ENCODE measurements at regions not wholly inside any gene's neighbourhood (a gene's known extent, or its start where the extent isn't known, plus 50 kb on each side); places are given as distances from the start of the nearest gene placed in this dataset.

- Mint-ChIP-seq H3K27ac (no peak overlapping the region), H3K27me3 (no peaks in the 10 kb centered on the region), H3K4me3 (no peak overlapping the region), H3K4me1 (no peaks in the 10 kb centered on the region), H3K36me3 (no peaks in the 10 kb centered on the region), H3K9me3 (peaks cover 0 to 6% (median 1%) of the 10 kb centered on the region in 7 donors)
- no peaks in the 10 kb centered on the region for H3K36me3 ChIP-seq (ENCODE audit: control insufficient read depth, insufficient read depth, low read length)
- ATAC-seq (ENCODE audit: low read depth in 2 of 2): no peak
- no peak overlapping the region for H3K27ac ChIP-seq (ENCODE audit: insufficient read depth, low read length, poor library complexity, severe bottlenecking)
- no peaks in the 10 kb centered on the region for H3K27me3 ChIP-seq (ENCODE audit: control insufficient read depth, insufficient read depth, low read length)
- DNase-seq: no peak
- no peaks in the 10 kb centered on the region for H3K4me1 ChIP-seq (ENCODE audit: control insufficient read depth, insufficient read depth, low read length, poor library complexity, severe bottlenecking)
- no peak overlapping the region for H3K4me3 ChIP-seq (ENCODE audit: low read depth, low read length)
- H3K9me3 ChIP-seq (ENCODE audit: control insufficient read depth in 2 of 2, low read length in 2 of 2): no peaks in the 10 kb centered on the region
Observed at GRCh38 chr10:2734603-2735002, 332.7 kb upstream of the PFKP start.

GRCh38 chr10:2733278-2733963 is 333.9 kb upstream of the PFKP start:
- Mint-ChIP-seq H3K27me3 (no peaks in the 10 kb centered on the region), H3K4me1 (no peaks in the 10 kb centered on the region), H3K36me3 (no peaks in the 10 kb centered on the region), H3K9me3 (peaks cover 0 to 6% (median 1%) of the 10 kb centered on the region in 7 donors), H3K27ac (no peak overlapping the region), H3K4me3 (no peak overlapping the region)
- Histone ChIP-seq H3K27me3 (ENCODE audit: control insufficient read depth, insufficient read depth, low read length) (no peaks in the 10 kb centered on the region), H3K36me3 (ENCODE audit: control insufficient read depth, insufficient read depth, low read length) (no peaks in the 10 kb centered on the region), H3K27ac (ENCODE audit: insufficient read depth, low read length, poor library complexity, severe bottlenecking) (no peak overlapping the region), H3K4me3 (ENCODE audit: low read depth, low read length) (no peak overlapping the region), H3K4me1 (ENCODE audit: control insufficient read depth, insufficient read depth, low read length, poor library complexity, severe bottlenecking) (no peaks in the 10 kb centered on the region), H3K9me3 (ENCODE audit: control insufficient read depth in 2 of 2, low read length in 2 of 2) (no peaks in the 10 kb centered on the region)
- ATAC-seq (ENCODE audit: low read depth in 2 of 2): no peak
- no peak for DNase-seq

GRCh38 chr10:2731940-2732339 is 335.4 kb upstream of the PFKP start:
- Mint-ChIP-seq H3K4me1 (no peaks in the 10 kb centered on the region), H3K9me3 (peaks cover 0 to 6% (median 1%) of the 10 kb centered on the region in 7 donors), H3K36me3 (no peaks in the 10 kb centered on the region), H3K4me3 (no peak overlapping the region), H3K27ac (no peak overlapping the region), H3K27me3 (no peaks in the 10 kb centered on the region)
- no peak for ATAC-seq (ENCODE audit: low read depth in 2 of 2)
- H3K4me3 ChIP-seq (ENCODE audit: low read depth, low read length): no peak overlapping the region
- DNase-seq: no peak
- no peaks in the 10 kb centered on the region for H3K36me3 ChIP-seq (ENCODE audit: control insufficient read depth, insufficient read depth, low read length)
- H3K9me3 ChIP-seq (ENCODE audit: control insufficient read depth in 2 of 2, low read length in 2 of 2): no peaks in the 10 kb centered on the region
- H3K4me1 ChIP-seq (ENCODE audit: control insufficient read depth, insufficient read depth, low read length, poor library complexity, severe bottlenecking): no peaks in the 10 kb centered on the region
- H3K27me3 ChIP-seq (ENCODE audit: control insufficient read depth, insufficient read depth, low read length): no peaks in the 10 kb centered on the region
- H3K27ac ChIP-seq (ENCODE audit: insufficient read depth, low read length, poor library complexity, severe bottlenecking): no peak overlapping the region

- ATAC-seq (ENCODE audit: low read depth in 2 of 2) (no peak), DNase-seq (no peak)
- Mint-ChIP-seq H3K36me3 (no peaks in the 10 kb centered on the region), H3K27me3 (no peaks in the 10 kb centered on the region), H3K27ac (no peak overlapping the region), H3K4me3 (no peak overlapping the region), H3K4me1 (no peaks in the 10 kb centered on the region), H3K9me3 (peaks cover 0 to 5% (median 1%) of the 10 kb centered on the region in 7 donors)
- H3K4me3 ChIP-seq (ENCODE audit: low read depth, low read length): no peak overlapping the region
- no peak overlapping the region for H3K27ac ChIP-seq (ENCODE audit: insufficient read depth, low read length, poor library complexity, severe bottlenecking)
- no peaks in the 10 kb centered on the region for H3K36me3 ChIP-seq (ENCODE audit: control insufficient read depth, insufficient read depth, low read length)
- H3K4me1 ChIP-seq (ENCODE audit: control insufficient read depth, insufficient read depth, low read length, poor library complexity, severe bottlenecking): no peaks in the 10 kb centered on the region
- no peaks in the 10 kb centered on the region for H3K27me3 ChIP-seq (ENCODE audit: control insufficient read depth, insufficient read depth, low read length)
- H3K9me3 ChIP-seq (ENCODE audit: control insufficient read depth in 2 of 2, low read length in 2 of 2): no peaks in the 10 kb centered on the region
Observed at GRCh38 chr10:2729197-2729596, 338.2 kb upstream of the PFKP start.

GRCh38 chr10:2728087-2728486 is 339.3 kb upstream of the PFKP start:
- H3K9me3 Mint-ChIP-seq: peaks cover 0 to 4% (median 1%) of the 10 kb centered on the region in 7 donors
- H3K36me3 Mint-ChIP-seq: no peaks in the 10 kb centered on the region
- H3K27ac ChIP-seq (ENCODE audit: insufficient read depth, low read length, poor library complexity, severe bottlenecking): no peak overlapping the region
- H3K4me1 ChIP-seq (ENCODE audit: control insufficient read depth, insufficient read depth, low read length, poor library complexity, severe bottlenecking): no peaks in the 10 kb centered on the region
- H3K9me3 ChIP-seq (ENCODE audit: control insufficient read depth in 2 of 2, low read length in 2 of 2): no peaks in the 10 kb centered on the region
- no peak overlapping the region for H3K4me3 ChIP-seq (ENCODE audit: low read depth, low read length)
- no peaks in the 10 kb centered on the region for H3K27me3 Mint-ChIP-seq
- no peaks in the 10 kb centered on the region for H3K36me3 ChIP-seq (ENCODE audit: control insufficient read depth, insufficient read depth, low read length)
- no peak overlapping the region for H3K27ac Mint-ChIP-seq
- DNase-seq: no peak
- no peak overlapping the region for H3K4me3 Mint-ChIP-seq
- no peaks in the 10 kb centered on the region for H3K4me1 Mint-ChIP-seq
- H3K27me3 ChIP-seq (ENCODE audit: control insufficient read depth, insufficient read depth, low read length): no peaks in the 10 kb centered on the region
- no peak for ATAC-seq (ENCODE audit: low read depth in 2 of 2)

GRCh38 chr10:2716596-2716995 is 350.8 kb upstream of the PFKP start:
- peaks cover 0 to 4% (median 0%) of the 10 kb centered on the region in 7 donors for H3K9me3 Mint-ChIP-seq
- H3K4me1 Mint-ChIP-seq: no peaks in the 10 kb centered on the region
- H3K27me3 Mint-ChIP-seq: no peaks in the 10 kb centered on the region
- Histone ChIP-seq H3K27ac (ENCODE audit: insufficient read depth, low read length, poor library complexity, severe bottlenecking) (no peak overlapping the region), H3K4me1 (ENCODE audit: control insufficient read depth, insufficient read depth, low read length, poor library complexity, severe bottlenecking) (no peaks in the 10 kb centered on the region), H3K9me3 (ENCODE audit: control insufficient read depth in 2 of 2, low read length in 2 of 2) (no peaks in the 10 kb centered on the region), H3K27me3 (ENCODE audit: control insufficient read depth, insufficient read depth, low read length) (no peaks in the 10 kb centered on the region), H3K36me3 (ENCODE audit: control insufficient read depth, insufficient read depth, low read length) (no peaks in the 10 kb centered on the region), H3K4me3 (ENCODE audit: low read depth, low read length) (no peak overlapping the region)
- H3K4me3 Mint-ChIP-seq: no peak overlapping the region
- H3K36me3 Mint-ChIP-seq: no peaks in the 10 kb centered on the region
- DNase-seq: no peak
- no peak overlapping the region for H3K27ac Mint-ChIP-seq
- no peak for ATAC-seq (ENCODE audit: low read depth in 2 of 2)

- Mint-ChIP-seq H3K4me1 (no peaks in the 10 kb centered on the region), H3K27me3 (no peaks in the 10 kb centered on the region), H3K27ac (no peak overlapping the region), H3K4me3 (no peak overlapping the region), H3K36me3 (no peaks in the 10 kb centered on the region), H3K9me3 (peaks cover 0 to 8% (median under 1%) of the 10 kb centered on the region in 7 donors)
- peaks cover 0 to 4% of the 10 kb centered on the region in 2 experiments for H3K9me3 ChIP-seq (ENCODE audit: control insufficient read depth in 2 of 2, low read length in 2 of 2)
- no peak for ATAC-seq (ENCODE audit: low read depth in 2 of 2)
- H3K27ac ChIP-seq (ENCODE audit: insufficient read depth, low read length, poor library complexity, severe bottlenecking): no peak overlapping the region
- DNase-seq: no peak
- no peaks in the 10 kb centered on the region for H3K4me1 ChIP-seq (ENCODE audit: control insufficient read depth, insufficient read depth, low read length, poor library complexity, severe bottlenecking)
- no peak overlapping the region for H3K4me3 ChIP-seq (ENCODE audit: low read depth, low read length)
- H3K27me3 ChIP-seq (ENCODE audit: control insufficient read depth, insufficient read depth, low read length): no peaks in the 10 kb centered on the region
- no peaks in the 10 kb centered on the region for H3K36me3 ChIP-seq (ENCODE audit: control insufficient read depth, insufficient read depth, low read length)
Observed at GRCh38 chr10:2714597-2714996, 352.8 kb upstream of the PFKP start.

GRCh38 chr10:2703953-2704352 is 363.4 kb upstream of the PFKP start:
- ATAC-seq (ENCODE audit: low read depth in 2 of 2) (no peak), DNase-seq (no peak)
- Mint-ChIP-seq H3K4me1 (no peaks in the 10 kb centered on the region), H3K27me3 (no peaks in the 10 kb centered on the region), H3K36me3 (no peaks in the 10 kb centered on the region), H3K27ac (no peak overlapping the region), H3K9me3 (peaks cover 0 to 1% (median 0%) of the 10 kb centered on the region in 7 donors), H3K4me3 (no peak overlapping the region)
- Histone ChIP-seq H3K9me3 (ENCODE audit: control insufficient read depth in 2 of 2, low read length in 2 of 2) (peaks cover 0 to 4% of the 10 kb centered on the region in 2 experiments), H3K4me1 (ENCODE audit: control insufficient read depth, insufficient read depth, low read length, poor library complexity, severe bottlenecking) (no peaks in the 10 kb centered on the region), H3K27me3 (ENCODE audit: control insufficient read depth, insufficient read depth, low read length) (no peaks in the 10 kb centered on the region), H3K4me3 (ENCODE audit: low read depth, low read length) (no peak overlapping the region), H3K36me3 (ENCODE audit: control insufficient read depth, insufficient read depth, low read length) (no peaks in the 10 kb centered on the region), H3K27ac (ENCODE audit: insufficient read depth, low read length, poor library complexity, severe bottlenecking) (no peak overlapping the region)
